ENCODE measurements at regions not wholly inside any gene's neighbourhood (a gene's known extent, or its start where the extent isn't known, plus 50 kb on each side); places are given as distances from the start of the nearest gene placed in this dataset.

DNA sequence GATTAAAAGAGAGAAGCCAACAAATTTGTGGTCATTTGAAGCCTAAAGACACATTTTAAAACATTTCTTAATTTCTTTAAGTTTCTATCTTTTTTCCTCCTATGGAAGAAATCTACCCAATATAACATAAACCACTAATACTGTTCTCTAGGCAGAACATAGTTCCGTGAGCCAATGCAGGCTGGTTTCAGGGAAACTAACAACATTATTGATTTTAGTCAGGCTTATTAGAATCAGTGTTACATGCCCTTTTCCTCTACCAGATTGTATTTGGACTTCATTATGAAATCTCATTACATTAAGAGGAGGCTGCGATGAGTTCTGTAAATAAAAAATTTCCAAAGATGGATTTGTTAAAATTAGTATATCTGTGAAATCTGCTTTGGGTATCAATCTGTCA is 249.9 kb downstream of the PTBP2 start:
- TF ChIP-seq JUN (CRISPR knock-in tag; IDR thresholded peaks at IDR 0.05) (no peak), TP53 (CRISPR knock-in tag; IDR thresholded peaks at IDR 0.05) (no peak), GABPB1 (CRISPR knock-in tag; IDR thresholded peaks at IDR 0.05) (no peak)
- TF ChIP-seq, protein P1, sequence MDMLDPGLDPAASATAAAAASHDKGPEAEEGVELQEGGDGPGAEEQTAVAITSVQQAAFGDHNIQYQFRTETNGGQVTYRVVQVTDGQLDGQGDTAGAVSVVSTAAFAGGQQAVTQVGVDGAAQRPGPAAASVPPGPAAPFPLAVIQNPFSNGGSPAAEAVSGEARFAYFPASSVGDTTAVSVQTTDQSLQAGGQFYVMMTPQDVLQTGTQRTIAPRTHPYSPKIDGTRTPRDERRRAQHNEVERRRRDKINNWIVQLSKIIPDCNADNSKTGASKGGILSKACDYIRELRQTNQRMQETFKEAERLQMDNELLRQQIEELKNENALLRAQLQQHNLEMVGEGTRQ (CRISPR knock-in tag; IDR thresholded peaks at IDR 0.05): no peak
- TF ChIP-seq, protein P2, sequence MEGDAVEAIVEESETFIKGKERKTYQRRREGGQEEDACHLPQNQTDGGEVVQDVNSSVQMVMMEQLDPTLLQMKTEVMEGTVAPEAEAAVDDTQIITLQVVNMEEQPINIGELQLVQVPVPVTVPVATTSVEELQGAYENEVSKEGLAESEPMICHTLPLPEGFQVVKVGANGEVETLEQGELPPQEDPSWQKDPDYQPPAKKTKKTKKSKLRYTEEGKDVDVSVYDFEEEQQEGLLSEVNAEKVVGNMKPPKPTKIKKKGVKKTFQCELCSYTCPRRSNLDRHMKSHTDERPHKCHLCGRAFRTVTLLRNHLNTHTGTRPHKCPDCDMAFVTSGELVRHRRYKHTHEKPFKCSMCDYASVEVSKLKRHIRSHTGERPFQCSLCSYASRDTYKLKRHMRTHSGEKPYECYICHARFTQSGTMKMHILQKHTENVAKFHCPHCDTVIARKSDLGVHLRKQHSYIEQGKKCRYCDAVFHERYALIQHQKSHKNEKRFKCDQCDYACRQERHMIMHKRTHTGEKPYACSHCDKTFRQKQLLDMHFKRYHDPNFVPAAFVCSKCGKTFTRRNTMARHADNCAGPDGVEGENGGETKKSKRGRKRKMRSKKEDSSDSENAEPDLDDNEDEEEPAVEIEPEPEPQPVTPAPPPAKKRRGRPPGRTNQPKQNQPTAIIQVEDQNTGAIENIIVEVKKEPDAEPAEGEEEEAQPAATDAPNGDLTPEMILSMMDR (IDR thresholded peaks at IDR 0.05): no peak
- TF ChIP-seq, protein P3, sequence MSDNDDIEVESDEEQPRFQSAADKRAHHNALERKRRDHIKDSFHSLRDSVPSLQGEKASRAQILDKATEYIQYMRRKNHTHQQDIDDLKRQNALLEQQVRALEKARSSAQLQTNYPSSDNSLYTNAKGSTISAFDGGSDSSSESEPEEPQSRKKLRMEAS (CRISPR knock-in tag; IDR thresholded peaks at IDR 0.05): no peak
- TF ChIP-seq, protein P4, sequence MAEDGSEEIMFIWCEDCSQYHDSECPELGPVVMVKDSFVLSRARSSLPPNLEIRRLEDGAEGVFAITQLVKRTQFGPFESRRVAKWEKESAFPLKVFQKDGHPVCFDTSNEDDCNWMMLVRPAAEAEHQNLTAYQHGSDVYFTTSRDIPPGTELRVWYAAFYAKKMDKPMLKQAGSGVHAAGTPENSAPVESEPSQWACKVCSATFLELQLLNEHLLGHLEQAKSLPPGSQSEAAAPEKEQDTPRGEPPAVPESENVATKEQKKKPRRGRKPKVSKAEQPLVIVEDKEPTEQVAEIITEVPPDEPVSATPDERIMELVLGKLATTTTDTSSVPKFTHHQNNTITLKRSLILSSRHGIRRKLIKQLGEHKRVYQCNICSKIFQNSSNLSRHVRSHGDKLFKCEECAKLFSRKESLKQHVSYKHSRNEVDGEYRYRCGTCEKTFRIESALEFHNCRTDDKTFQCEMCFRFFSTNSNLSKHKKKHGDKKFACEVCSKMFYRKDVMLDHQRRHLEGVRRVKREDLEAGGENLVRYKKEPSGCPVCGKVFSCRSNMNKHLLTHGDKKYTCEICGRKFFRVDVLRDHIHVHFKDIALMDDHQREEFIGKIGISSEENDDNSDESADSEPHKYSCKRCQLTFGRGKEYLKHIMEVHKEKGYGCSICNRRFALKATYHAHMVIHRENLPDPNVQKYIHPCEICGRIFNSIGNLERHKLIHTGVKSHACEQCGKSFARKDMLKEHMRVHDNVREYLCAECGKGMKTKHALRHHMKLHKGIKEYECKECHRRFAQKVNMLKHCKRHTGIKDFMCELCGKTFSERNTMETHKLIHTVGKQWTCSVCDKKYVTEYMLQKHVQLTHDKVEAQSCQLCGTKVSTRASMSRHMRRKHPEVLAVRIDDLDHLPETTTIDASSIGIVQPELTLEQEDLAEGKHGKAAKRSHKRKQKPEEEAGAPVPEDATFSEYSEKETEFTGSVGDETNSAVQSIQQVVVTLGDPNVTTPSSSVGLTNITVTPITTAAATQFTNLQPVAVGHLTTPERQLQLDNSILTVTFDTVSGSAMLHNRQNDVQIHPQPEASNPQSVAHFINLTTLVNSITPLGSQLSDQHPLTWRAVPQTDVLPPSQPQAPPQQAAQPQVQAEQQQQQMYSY (CRISPR knock-in tag; IDR thresholded peaks at IDR 0.05): no peak
- TF ChIP-seq, protein P5, sequence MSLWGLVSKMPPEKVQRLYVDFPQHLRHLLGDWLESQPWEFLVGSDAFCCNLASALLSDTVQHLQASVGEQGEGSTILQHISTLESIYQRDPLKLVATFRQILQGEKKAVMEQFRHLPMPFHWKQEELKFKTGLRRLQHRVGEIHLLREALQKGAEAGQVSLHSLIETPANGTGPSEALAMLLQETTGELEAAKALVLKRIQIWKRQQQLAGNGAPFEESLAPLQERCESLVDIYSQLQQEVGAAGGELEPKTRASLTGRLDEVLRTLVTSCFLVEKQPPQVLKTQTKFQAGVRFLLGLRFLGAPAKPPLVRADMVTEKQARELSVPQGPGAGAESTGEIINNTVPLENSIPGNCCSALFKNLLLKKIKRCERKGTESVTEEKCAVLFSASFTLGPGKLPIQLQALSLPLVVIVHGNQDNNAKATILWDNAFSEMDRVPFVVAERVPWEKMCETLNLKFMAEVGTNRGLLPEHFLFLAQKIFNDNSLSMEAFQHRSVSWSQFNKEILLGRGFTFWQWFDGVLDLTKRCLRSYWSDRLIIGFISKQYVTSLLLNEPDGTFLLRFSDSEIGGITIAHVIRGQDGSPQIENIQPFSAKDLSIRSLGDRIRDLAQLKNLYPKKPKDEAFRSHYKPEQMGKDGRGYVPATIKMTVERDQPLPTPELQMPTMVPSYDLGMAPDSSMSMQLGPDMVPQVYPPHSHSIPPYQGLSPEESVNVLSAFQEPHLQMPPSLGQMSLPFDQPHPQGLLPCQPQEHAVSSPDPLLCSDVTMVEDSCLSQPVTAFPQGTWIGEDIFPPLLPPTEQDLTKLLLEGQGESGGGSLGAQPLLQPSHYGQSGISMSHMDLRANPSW (CRISPR knock-in tag; conservative IDR thresholded peaks at IDR 0.05; ENCODE audit: low read depth): no peak

Measured in WTC11 (cell line).